HEK293T (cell line): ENCODE measurements at regions not wholly inside any gene's neighbourhood (a gene's known extent, or its start where the extent isn't known, plus 50 kb on each side); places are given as distances from the start of the nearest gene placed in this dataset.

Experiments used
- BHLHE40 ChIP-seq: fragments of 450-650 bp; IDR thresholded peaks from 2 replicates; pipeline ENCODE4 v1.6.1; 2016; ENCODE audit warnings: mild to moderate bottlenecking, moderate library complexity, borderline replicate concordance
- CTBP1 ChIP-seq: fragments of 450-650 bp; IDR thresholded peaks from 2 replicates; pipeline ENCODE4 v1.6.1; 2016; ENCODE audit warnings: borderline replicate concordance
- ELF4 ChIP-seq: fragments of 450-650 bp; IDR thresholded peaks from 2 replicates; pipeline ENCODE4 v1.6.1; 2017; ENCODE audit warnings: antibody characterized with exemption
- FOXA1 ChIP-seq: fragments of 450-650 bp; IDR thresholded peaks from 2 replicates; pipeline ENCODE4 v1.6.1; 2016; ENCODE audit warnings: mild to moderate bottlenecking
- FOXK2 ChIP-seq: fragments of 450-650 bp; IDR thresholded peaks from 2 replicates; pipeline ENCODE4 v1.6.1; 2016; ENCODE audit warnings: mild to moderate bottlenecking
- FOXM1 ChIP-seq: fragments of 450-650 bp; IDR thresholded peaks from 2 replicates; pipeline ENCODE4 v1.6.1; 2017; ENCODE audit warnings: mild to moderate bottlenecking, borderline replicate concordance
- HDGF ChIP-seq: fragments of 450-650 bp; IDR thresholded peaks from 2 replicates; pipeline ENCODE4 v1.6.1; 2017; ENCODE audit warnings: antibody characterized with exemption, borderline replicate concordance
- L3MBTL2 ChIP-seq: fragments of 450-650 bp; conservative IDR thresholded peaks from 2 replicates; pipeline ENCODE4 v1.6.1; 2016; ENCODE audit warnings: mild to moderate bottlenecking
- NFRKB ChIP-seq: fragments of 450-650 bp; IDR thresholded peaks from 2 replicates; pipeline ENCODE4 v1.6.1; 2016; ENCODE audit warnings: mild to moderate bottlenecking, moderate library complexity
- SP1 ChIP-seq: fragments of 450-650 bp; IDR thresholded peaks from 2 replicates; pipeline ENCODE4 v1.6.1; 2017
- SUZ12 ChIP-seq: fragments of 450-650 bp; IDR thresholded peaks from 2 replicates; pipeline ENCODE4 v1.6.1; 2016; ENCODE audit warnings: mild to moderate bottlenecking
- TARDBP ChIP-seq: fragments of 450-650 bp; IDR thresholded peaks from 2 replicates; pipeline ENCODE4 v1.6.1; 2016
- ZNF384 ChIP-seq: fragments of 450-650 bp; IDR thresholded peaks from 2 replicates; pipeline ENCODE4 v1.6.1; 2016

GRCh38 chr22:46064966-46065666, 85.2 kb upstream of the PPARA start:
- TF ChIP-seq SUZ12 (no peak), FOXK2 (no peak), FOXA1 (no peak), FOXM1 (no peak), BHLHE40 (no peak), NFRKB (no peak), HDGF (no peak), ELF4 (no peak), ZNF384 (no peak), SP1 (no peak), TARDBP (no peak), L3MBTL2 (no peak), CTBP1 (no peak)
